IMR-90 (cell line): ENCODE measurements at regions not wholly inside any gene's neighbourhood (a gene's known extent, or its start where the extent isn't known, plus 50 kb on each side); places are given as distances from the start of the nearest gene placed in this dataset.

Source experiments
- BHLHE40 ChIP-seq: fragments of 150-350 bp; IDR thresholded peaks from 2 replicates; pipeline ENCODE4 v1.6.1; 2016; ENCODE audit warnings: mild to moderate bottlenecking, low read depth, low read length
- CEBPB ChIP-seq: IDR thresholded peaks from 2 replicates; pipeline ENCODE4 v1.6.1; 2012; ENCODE audit warnings: low read depth, low read length, improper control_type of control experiment
- CHD1 ChIP-seq: IDR thresholded peaks from 2 replicates; pipeline ENCODE4 v1.6.1; 2012; ENCODE audit warnings: low read depth, low read length, improper control_type of control experiment
- CTCF ChIP-seq: conservative IDR thresholded peaks from 2 replicates; pipeline ENCODE4 v1.5.1; 2012; ENCODE audit warnings: mild to moderate bottlenecking, low read depth, low read length, improper control_type of control experiment
- FOS ChIP-seq: fragments of 150-350 bp; IDR thresholded peaks from 2 replicates; pipeline ENCODE4 v1.6.1; 2016; ENCODE audit warnings: low read depth, low read length
- MAFK ChIP-seq: IDR thresholded peaks from 2 replicates; pipeline ENCODE4 v1.6.1; 2012; ENCODE audit warnings: low read depth, low read length, improper control_type of control experiment
- MAZ ChIP-seq: IDR thresholded peaks from 2 replicates; pipeline ENCODE4 v1.6.1; 2012; ENCODE audit warnings: low read depth, mild to moderate bottlenecking, low read length, improper control_type of control experiment, moderate library complexity, borderline replicate concordance
- POLR2A ChIP-seq: IDR thresholded peaks from 2 replicates; pipeline ENCODE4 v1.6.1; 2012; ENCODE audit warnings: mild to moderate bottlenecking, low read depth, low read length
- RAD21 ChIP-seq: IDR thresholded peaks from 2 replicates; pipeline ENCODE4 v1.6.1; 2012; ENCODE audit warnings: low read length, improper control_type of control experiment
- RCOR1 ChIP-seq: IDR thresholded peaks from 2 replicates; pipeline ENCODE4 v1.6.1; 2012; ENCODE audit warnings: mild to moderate bottlenecking, low read length, improper control_type of control experiment; ENCODE audit not compliant: insufficient replicate concordance
- RFX5 ChIP-seq: IDR thresholded peaks from 2 replicates; pipeline ENCODE4 v1.8.0; 2012; ENCODE audit warnings: low read depth, mild to moderate bottlenecking, low read length, moderate library complexity
- SMC3 ChIP-seq: fragments of 150-350 bp; IDR thresholded peaks from 2 replicates; pipeline ENCODE4 v1.6.1; 2016; ENCODE audit warnings: low read depth, mild to moderate bottlenecking, antibody characterized with exemption, low read length, moderate library complexity
- TF ChIP-seq, protein P1 (sequence below): fragments of 150-350 bp; IDR thresholded peaks from 2 replicates; pipeline ENCODE4 v1.6.1; 2017; ENCODE audit warnings: mild to moderate bottlenecking, antibody characterized with exemption, low read length, low read depth

GRCh38 chr20:40738976-40739375, 49.9 kb upstream of the MAFB start:
- TF ChIP-seq CTCF (no peak), POLR2A (no peak), MAFK (no peak), SMC3 (no peak), RCOR1 (no peak), CEBPB (no peak), RAD21 (no peak), BHLHE40 (no peak), FOS (no peak), MAZ (no peak), CHD1 (no peak), RFX5 (no peak)
- TF ChIP-seq, protein P1, sequence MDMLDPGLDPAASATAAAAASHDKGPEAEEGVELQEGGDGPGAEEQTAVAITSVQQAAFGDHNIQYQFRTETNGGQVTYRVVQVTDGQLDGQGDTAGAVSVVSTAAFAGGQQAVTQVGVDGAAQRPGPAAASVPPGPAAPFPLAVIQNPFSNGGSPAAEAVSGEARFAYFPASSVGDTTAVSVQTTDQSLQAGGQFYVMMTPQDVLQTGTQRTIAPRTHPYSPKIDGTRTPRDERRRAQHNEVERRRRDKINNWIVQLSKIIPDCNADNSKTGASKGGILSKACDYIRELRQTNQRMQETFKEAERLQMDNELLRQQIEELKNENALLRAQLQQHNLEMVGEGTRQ = no peak
